Astrocyte of the hippocampus (primary cell): ENCODE measurements at regions not wholly inside any gene's neighbourhood (a gene's known extent, or its start where the extent isn't known, plus 50 kb on each side); places are given as distances from the start of the nearest gene placed in this dataset.

Experiments used
- DNase-seq: peaks from one replicate; pipeline ENCODE4 v3.0.0; 2011; ENCODE audit warnings: low read depth, low spot score

GRCh38 chr7:24199978-24200377, 84.0 kb upstream of the NPY start:
- DNase-seq, result no peak

- no peak for DNase-seq
Measured at GRCh38 chr7:24200407-24200966, 83.5 kb upstream of the NPY start.

- DNase-seq, result no peak
Measured at GRCh38 chr7:24201226-24201625, 82.8 kb upstream of the NPY start.

GRCh38 chr7:24212073-24212472, 71.9 kb upstream of the NPY start:
- DNase-seq, result no peak

GRCh38 chr7:24213311-24213710, 70.7 kb upstream of the NPY start:
- no peak for DNase-seq

GRCh38 chr7:24214670-24215069, 69.3 kb upstream of the NPY start:
- no peak for DNase-seq

- peak; percentile 74 for DNase-seq
Measured at GRCh38 chr7:24216576-24217125, 67.3 kb upstream of the NPY start.

- DNase-seq, result no peak
Measured at GRCh38 chr7:24221500-24221899, 62.5 kb upstream of the NPY start.

- DNase-seq, result no peak
Measured at GRCh38 chr7:24227068-24227467, 56.9 kb upstream of the NPY start.

- no peak for DNase-seq
Measured at GRCh38 chr7:24227603-24228359, 56.2 kb upstream of the NPY start.

- DNase-seq, result no peak
Measured at GRCh38 chr7:24229481-24230226, 54.3 kb upstream of the NPY start.

- DNase-seq, result peak; percentile 46
Measured at GRCh38 chr7:24231493-24231892, 52.5 kb upstream of the NPY start.

GRCh38 chr7:24233386-24233785, 50.6 kb upstream of the NPY start:
- DNase-seq, result peak; percentile 52
